ENCODE measurements at regions not wholly inside any gene's neighbourhood (a gene's known extent, or its start where the extent isn't known, plus 50 kb on each side); places are given as distances from the start of the nearest gene placed in this dataset.

- no peak for DNase-seq (ENCODE audit: low read depth)
- no peak for TF ChIP-seq CTCF (conservative IDR thresholded peaks at IDR 0.05; ENCODE audit: low read length)
- no peak overlapping the region for H3K4me3 ChIP-seq (ENCODE audit: low read length)
These were observed 624.8 kb upstream of the NOVA1 start for GRCh38 chr14:27222671-27223070.

- no peak for TF ChIP-seq CTCF (conservative IDR thresholded peaks at IDR 0.05; ENCODE audit: low read length)
- no peak for DNase-seq (ENCODE audit: low read depth)
- no peak overlapping the region for H3K4me3 ChIP-seq (ENCODE audit: low read length)
These were observed 626.1 kb upstream of the NOVA1 start for GRCh38 chr14:27223906-27224305.

GRCh38 chr14:27228053-27228452, 630.2 kb upstream of the NOVA1 start:
- no peak overlapping the region for H3K4me3 ChIP-seq (ENCODE audit: low read length)
- TF ChIP-seq CTCF (conservative IDR thresholded peaks at IDR 0.05; ENCODE audit: low read length): no peak
- DNase-seq (ENCODE audit: low read depth): no peak

- TF ChIP-seq CTCF (conservative IDR thresholded peaks at IDR 0.05; ENCODE audit: low read length): no peak
- DNase-seq (ENCODE audit: low read depth): no peak
These were observed 636.5 kb upstream of the NOVA1 start for GRCh38 chr14:27234331-27234730.

GRCh38 chr14:27236601-27237000, 638.8 kb upstream of the NOVA1 start:
- H3K4me3 ChIP-seq (ENCODE audit: low read length): no peak overlapping the region
- DNase-seq (ENCODE audit: low read depth): no peak
- TF ChIP-seq CTCF (conservative IDR thresholded peaks at IDR 0.05; ENCODE audit: low read length): no peak

More at GRCh38 chr14:27234331-27234730, 636.5 kb upstream of the NOVA1 start:
- no peak overlapping the region for H3K4me3 ChIP-seq (ENCODE audit: low read length)

- no peak for DNase-seq (ENCODE audit: low read depth)
- no peak for TF ChIP-seq CTCF (conservative IDR thresholded peaks at IDR 0.05; ENCODE audit: low read length)
- no peak overlapping the region for H3K4me3 ChIP-seq (ENCODE audit: low read length)
These were observed 645.0 kb upstream of the NOVA1 start for GRCh38 chr14:27242874-27243273.

- no peak for TF ChIP-seq CTCF (conservative IDR thresholded peaks at IDR 0.05; ENCODE audit: low read length)
- no peak for DNase-seq (ENCODE audit: low read depth)
- no peak overlapping the region for H3K4me3 ChIP-seq (ENCODE audit: low read length)
These were observed 645.5 kb upstream of the NOVA1 start for GRCh38 chr14:27243365-27243764.

All from AG10803 (cell line).